T-helper 2 cell (primary cell): ENCODE measurements at regions not wholly inside any gene's neighbourhood (a gene's known extent, or its start where the extent isn't known, plus 50 kb on each side); places are given as distances from the start of the nearest gene placed in this dataset.
A peak's percentile ranks its signal among the peaks of the same experiment; 100 is the strongest.
"Not testable (repeated sequence)": the region's sequence is repeated elsewhere in the genome, so short reads cannot be mapped to it uniquely, and the experiment has no call there.

Source experiments
- DNase-seq, 5 experiments: peaks; one replicate each; pipeline versions ENCODE4 v3.0.0 to v3.0.0-alpha.2; 2012 to 2022

DNA sequence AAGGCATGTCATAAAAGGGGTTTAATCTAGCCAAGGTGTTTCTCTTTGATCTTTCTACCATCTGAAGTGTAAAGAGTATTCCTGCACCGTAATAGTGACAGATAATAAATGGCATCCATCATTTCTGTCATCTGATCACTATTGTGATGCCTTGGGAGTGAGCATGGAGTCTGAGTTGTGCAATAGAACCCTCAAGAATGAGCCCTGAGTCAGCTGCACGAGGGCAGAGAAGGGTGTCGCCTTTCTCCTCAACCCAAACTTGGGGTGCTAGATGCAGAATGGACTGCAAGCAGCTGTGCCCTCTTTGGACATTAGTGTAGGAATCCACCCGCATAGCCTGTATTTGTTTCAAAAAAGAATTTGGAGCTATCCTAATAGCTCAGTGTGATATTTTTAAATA, 115.2 kb downstream of the ZNF37A start:
- no peak for DNase-seq

DNA sequence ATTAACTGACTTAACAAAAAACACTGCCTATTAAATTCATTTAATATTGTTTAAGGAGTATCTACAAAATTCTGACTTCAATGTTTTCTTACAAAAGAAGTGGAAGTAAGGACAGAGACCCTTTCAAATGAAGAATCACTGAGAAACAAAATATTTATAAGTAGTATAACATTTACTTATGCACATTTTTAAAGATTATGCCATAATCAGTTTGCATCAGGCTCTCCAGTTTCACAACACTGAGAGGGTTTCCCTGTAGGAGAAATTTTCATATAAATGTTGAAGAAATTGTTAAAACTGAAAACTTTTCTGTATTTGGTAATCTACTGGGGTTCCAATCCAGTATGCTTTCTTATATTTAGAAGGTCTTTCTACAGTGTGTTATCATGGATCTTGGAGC, 115.6 kb downstream of the ZNF37A start:
- not testable (repeated sequence) for DNase-seq

DNA sequence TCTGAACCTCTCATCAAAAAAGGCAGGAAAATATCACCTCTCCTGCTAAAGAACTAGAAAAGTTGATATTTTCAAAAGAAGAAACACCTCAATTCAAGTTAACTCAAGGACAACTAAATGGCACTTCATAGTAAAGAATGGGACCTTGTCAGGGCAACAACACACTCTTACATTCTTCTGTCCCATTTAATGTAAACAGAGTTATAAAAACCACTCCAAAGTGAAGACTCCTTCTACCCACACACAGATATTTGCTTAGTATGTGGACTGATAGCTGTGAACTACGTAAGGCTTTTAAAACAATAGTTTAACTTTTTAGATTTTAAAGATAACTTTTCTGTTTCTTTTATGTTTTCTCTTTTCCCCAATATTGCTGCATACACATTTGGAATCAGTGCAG, 118.3 kb downstream of the ZNF37A start:
- no peak for DNase-seq

DNA sequence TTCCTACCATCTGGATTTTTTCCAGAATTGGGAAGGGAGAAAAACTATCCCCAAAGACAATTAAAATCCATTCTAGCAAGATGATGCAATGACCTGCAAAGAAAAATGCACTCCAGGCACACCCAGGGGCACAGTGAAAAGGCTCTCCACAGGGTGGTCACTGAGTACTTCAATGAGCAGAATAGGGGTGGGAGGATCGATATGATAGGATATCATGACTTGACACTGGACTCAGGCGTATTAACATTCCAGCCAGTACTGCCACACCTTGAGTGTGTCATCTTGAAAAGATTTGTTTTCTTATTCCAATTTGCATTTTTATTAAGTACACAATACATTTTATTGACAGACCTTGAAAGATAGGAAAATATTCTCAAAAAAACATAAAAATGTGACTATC, 132.2 kb downstream of the ZNF37A start:
- no peak for DNase-seq

DNA sequence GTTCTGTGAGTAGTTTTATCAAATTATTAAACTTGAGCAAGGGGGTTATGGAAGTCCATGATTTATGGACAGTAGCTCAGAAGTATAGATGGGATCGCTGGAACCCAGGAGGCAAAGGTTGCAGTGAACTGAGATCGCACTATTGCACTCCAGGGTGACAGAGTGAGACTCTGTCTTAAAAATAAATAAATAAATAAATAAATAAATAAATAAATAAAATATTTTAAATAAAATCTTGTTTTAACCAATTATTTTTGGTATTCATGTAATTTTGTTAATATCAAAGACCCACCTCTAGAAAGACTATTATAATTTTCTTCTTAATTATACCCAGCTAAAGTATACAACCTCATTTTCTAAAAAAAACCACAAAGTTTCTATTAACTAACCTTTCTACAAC, 134.3 kb downstream of the ZNF37A start:
- DNase-seq: no peak

DNA sequence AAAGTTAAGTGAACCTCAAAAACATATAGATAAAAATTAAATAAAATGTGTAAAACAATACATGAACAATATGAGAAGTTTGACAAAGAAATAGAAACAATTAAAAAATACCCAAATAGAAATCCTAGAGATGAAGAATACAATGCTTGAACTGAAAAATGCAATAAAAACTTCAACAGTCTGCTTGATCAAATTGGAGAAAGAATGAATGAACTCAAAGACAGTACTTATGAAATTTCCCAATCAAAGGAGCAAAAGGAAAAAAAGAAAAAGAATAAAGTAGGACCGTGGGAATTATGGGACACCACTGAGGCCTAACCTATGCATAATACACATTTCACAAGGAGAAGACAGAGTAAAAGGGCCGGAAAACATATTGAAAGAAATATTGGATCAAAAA, 144.3 kb downstream of the ZNF37A start:
- DNase-seq: not testable (repeated sequence)

DNA sequence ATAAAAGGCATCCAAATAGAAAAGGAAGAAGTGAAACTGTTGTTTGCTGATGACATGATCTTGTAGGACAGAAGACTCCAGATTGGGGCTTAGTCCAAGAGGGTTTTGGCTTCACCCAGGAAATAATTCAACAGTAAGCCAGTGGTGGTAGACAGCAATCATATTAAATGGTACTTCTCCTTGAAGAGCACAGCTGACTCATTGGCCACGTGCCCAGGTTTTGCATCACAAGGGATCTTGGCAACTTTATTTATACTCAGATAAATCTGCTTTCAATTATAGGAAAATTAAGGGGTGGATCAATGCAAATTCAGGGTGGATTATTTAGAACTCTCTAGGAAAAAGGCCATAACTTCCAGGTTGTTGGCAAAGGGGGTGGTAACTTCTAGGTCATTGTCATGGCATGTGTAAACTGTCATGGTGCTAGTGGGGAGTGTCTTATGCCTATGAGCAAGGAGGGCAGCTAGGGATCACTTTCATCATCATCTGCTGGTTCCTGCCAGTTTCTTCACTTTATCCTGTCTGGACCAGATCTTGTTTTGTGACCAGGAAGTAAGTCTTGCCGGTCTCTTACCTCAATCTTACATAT, 148.0 kb downstream of the ZNF37A start:
- not testable (repeated sequence) for DNase-seq

DNA sequence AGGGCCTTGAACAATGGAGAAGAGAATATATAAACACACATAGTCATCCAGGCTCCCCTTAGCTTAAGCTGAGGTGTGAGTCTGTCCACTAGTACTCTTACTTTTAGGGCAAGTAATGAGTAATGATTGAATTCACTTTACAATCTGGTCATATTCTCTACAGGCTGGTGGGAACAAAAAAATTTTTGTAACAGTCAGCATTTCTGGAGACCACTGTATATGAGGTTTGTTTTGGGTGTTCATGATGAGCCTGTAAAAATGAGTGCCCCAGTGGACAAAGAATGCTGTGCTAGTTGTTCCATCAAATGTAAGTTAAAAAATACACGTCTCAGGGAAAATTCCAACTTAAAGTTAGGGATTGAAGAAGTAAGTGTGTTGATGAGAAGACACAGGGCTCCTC, 154.0 kb downstream of the ZNF37A start:
- DNase-seq: not testable (repeated sequence)

DNA sequence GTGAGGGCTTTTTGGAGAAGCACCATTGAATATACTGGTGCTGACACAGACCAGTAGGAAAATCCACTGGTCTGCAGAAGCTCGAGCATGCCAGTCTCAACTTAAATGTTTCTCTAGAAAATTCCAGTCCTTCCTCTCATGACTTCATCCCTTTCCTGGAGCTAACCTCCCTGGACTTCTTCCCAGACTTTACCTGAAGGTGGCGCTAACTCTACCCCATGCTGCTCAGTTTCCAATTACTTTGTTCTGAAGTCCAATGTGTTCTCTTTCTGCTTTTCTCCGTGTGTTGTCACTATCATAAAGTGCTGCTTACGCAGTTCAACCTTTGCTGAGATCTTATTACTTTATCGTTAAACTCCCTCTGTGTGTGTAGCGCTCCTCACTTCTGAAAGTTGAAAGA, 158.4 kb downstream of the ZNF37A start:
- DNase-seq: not testable (repeated sequence)

DNA sequence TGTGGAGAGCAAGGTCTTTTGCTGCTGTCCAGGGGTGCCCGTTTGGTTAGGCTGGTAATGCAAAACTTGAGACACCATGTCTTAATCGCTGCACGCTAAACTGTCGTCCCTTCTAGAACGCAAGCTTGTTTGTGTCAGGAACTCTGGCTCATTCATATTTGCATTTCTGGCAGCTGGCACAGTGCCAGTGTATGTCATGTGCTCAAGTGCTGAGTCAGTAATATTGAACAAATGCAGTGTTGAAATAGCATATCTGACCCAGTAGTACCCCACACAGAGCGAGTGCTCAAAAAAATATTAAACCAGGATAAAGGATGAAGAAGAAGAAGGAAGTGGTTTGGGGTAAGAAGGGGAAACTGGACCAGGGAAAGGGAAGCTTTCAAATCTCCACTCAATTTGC, 173.4 kb downstream of the ZNF37A start:
- DNase-seq: not testable (repeated sequence)

DNA sequence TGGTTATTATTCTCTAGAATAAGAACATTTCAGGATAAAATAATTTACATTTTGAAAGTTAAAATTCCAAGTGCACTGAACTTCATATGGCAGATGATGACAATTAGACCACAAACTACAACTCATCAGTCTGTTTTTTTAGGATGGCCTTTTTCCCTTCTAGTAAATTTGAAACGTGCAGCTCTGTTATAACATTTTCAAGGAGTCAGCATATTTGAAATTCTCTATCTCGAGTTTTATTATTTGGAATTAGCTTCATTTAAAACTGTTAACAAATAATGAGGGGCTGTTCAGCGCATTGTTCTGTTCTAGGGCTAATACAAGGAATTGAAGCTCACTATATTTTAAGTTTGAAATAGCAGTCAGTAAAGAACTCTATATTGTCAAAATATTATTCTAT, 176.9 kb downstream of the ZNF37A start:
- not testable (repeated sequence) for DNase-seq

DNA sequence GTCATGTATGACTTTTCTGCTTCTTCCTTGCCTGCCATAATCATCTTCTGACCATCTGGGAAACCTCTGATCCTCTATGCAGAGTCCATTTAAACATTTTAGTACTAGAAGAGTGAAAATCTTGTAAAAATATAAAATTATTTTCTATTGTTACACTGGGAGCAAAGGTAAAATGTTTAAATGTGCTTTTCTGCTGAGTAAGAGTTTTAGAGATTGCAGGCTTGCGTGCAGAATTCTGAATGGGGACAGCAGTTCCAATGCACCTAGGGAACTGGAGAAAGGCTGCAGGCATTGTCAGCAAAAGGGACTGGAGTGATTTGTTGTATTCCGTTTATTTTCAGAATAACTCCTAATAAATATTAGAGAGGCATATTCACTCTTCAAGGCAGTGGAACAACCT, 180.7 kb downstream of the ZNF37A start:
- not testable (repeated sequence) for DNase-seq

DNA sequence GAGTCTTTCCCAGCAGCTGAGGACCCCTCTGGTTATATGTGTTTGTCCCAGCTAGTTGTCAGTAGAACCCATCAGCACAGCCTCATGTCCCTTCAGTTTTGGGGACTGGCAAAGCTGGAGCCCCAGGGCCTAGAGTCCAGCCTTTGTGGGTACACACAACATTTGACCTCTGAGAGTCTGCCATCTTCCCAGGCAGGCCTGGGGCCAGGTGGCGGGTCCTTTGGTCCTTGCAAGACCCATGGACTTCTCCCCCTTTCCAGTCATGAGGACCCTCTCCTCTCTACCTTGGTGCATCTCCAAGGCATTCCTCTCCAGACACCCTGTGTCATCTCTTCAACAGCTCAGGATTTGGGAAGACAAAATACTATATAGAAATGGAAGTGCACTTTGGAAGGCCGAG, 198.4 kb downstream of the ZNF37A start:
- not testable (repeated sequence) for DNase-seq

DNA sequence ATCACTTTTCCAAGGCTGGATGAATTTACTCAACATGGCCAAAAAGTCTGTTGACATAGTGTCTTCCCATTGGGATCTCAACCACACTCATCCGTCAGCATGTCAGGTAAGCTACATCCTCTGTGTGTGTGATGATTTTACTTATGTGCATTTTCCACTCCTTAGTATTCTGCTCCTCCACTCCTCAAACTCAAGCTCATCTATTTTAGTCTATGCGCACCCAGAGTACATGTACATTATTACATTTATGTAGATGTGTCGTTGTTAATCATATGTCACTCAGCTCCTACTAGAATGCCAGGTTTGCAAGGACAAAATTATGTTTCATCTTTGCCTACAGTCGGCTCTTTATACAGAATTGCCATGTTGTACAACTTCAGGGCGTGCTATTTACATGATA, 216.0 kb downstream of the ZNF37A start:
- DNase-seq: not testable (repeated sequence)

DNA sequence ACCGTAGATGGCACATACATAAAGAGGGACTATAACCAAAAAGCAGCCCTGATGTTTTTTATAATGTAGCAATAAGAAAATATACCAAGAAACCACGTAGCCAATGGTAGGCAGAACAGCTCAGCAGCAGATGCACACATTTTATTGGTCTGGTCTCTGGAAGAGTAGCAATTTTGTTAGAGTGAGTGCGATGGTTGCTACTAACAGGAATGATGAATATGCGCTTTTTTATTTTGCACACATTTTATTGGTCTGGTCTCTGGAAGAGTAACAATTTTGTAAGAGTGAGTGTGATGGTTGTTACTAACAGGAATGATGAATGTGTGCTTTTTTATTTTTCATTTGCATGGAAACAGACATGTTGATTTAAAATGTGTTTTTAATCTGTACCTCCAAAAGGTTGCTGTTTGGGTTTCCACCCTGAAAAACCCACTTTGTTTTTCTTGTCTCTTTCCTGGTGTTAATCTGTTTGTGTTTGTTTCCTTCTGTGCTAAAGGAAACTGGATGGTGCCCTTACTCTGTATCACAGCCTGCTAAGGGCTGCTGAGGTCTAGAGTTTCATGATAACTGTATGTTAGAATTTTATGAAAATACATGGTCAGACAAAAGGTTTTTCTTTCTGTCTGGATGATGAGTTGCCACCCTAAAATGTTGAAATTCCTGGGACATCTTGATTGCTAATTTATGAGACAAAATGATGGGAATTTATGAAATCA, 221.1 kb downstream of the ZNF37A start:
- not testable (repeated sequence) for DNase-seq

DNA sequence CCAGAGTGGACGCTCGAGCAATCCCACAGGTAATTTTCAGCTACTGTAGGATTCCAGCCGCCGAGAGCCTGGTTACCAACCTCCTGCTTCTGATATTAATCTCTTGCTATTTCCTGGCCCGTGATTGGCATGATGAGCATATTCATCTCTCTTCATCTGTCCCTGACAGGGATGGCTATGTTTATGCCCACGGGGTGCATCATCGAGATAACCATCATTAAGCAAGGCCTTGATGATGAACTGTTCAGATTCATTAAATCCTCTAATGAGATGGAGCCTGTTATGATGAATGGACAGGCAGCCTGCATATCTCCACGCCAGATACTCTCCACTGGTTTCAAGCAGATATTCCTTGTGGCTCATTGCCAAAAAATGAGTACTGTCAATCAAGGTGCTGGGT, 227.3 kb downstream of the ZNF37A start:
- DNase-seq: not testable (repeated sequence)

DNA sequence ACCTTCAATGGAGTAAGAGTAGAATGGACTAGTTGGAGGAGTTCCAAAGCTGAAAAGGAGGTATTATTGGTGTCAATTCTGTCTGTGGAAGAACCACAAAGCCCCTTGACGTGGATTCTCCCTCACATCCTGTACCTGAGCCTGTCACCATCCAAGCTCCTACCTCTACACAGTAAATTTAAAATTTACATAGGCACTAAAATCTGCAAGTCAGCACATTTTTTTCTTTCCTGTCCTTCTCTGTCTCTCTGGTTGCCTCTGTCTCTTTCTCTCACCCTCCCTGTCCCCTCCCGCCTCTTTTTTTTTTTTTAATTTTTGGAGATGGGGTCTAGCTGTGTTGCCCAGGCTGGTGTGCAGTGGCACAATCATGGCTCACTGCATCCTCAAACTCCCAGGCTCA, 236.2 kb downstream of the ZNF37A start:
- not testable (repeated sequence) for DNase-seq

DNA sequence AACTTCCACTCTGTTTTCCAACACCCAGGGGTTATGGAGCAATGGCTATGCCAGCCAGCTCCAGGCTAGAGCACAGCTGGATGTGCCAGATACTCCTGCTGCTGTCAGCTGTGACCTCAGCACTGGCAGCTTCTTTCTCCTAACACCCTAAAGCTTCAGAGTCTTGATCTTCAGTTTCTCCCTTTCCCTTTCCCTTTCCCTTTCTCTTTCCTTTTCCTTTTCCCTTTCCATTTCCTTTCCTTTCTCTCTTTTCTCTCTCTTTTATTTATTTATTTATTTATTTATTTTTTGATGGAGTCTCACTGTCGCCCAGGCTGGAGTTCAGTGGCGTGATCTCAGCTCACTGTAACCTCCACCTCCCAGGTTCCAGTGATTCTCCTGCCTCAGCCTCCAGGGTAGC, 237.0 kb downstream of the ZNF37A start:
- not testable (repeated sequence) for DNase-seq

DNA sequence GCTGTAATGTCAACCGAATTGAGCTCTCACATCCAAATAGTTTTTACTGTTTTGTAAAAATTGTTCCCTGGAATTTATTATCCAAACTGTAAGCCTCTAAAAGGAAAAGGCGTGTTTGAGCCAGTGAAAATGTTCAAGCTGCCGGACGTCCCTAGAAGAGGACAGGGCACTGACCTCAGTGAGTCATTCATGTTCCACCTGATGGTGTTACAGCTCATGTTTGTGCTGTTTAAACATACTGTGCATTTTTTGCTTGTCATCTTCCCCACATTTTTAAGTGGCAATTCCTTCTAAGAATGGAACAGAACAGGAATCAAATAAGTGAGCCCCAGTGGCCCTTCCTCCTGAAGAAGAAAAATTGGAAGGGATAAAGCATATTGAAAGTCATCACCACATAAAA, 239.6 kb downstream of the ZNF37A start:
- not testable (repeated sequence) for DNase-seq

DNA sequence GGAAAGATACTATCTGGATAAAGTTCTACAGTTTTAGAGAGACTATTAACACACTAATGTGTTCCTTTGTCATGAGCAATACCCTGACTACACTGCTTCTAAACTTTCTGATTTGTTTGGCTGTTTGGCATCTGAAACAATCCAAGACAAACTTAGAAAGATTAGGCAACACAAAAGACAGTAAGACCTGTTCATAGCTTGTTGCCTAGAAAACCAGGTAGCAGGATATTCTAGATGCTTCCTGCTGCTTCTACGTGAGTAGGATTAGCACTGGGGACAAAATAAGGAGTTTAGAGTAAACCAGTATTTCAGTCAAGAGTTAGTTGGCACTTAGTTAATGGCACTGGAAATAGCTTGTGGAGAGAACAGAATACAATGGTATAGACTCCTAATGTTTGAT, 256.5 kb downstream of the ZNF37A start:
- DNase-seq: not testable (repeated sequence)

DNA sequence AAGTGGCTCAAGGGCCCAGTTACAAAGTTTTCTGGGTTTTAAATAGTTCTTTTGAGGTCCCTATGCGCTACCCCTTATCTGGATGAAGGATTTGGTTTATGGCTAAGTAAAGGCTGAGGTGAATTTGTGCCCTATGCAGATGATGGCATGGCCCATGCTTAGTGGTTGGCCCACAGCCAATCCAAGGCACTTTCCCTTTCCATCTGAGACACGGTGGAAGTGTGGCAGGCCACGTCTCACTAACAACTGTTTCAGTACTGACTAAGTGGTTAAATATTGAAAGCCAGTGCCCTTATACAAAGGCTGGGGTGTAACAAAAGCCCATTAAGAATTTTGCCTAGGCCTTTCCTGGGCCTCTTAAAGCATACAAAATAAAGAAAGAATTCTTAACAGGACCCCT, 260.3 kb downstream of the ZNF37A start:
- peak in 1 of 5 experiments; percentile 27 for DNase-seq

DNA sequence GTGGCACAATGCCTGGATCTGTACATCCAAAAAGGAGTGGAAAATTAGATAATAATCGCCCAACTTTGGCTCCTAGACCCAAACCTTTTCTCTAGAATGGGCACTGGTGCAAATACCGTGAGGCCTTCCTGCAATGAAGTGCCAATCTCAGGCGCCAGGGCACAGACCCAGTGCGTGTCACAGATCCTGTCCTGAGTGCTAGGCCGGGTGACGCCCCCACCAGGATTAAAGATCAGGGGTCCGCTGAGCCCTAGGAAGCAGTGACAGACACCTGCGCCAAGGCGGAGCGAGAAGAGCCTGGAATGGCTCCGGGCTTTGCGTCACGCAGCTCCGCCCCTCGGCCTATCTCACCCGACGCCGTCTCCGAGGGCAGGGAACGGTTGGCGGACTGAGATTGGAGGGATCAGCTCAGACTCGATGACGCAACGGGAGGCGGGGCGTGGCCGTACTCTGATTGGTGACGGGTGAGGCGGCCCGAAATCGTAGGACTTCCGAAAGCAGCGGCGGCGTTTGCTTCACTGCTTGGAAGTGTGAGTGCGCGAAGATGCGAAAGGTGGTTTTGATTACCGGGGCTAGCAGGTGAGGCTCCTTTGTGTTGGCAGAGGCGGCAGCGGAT, 261.9 kb downstream of the ZNF37A start:
- peak; percentile 50 to 86 (median 77) for DNase-seq

DNA sequence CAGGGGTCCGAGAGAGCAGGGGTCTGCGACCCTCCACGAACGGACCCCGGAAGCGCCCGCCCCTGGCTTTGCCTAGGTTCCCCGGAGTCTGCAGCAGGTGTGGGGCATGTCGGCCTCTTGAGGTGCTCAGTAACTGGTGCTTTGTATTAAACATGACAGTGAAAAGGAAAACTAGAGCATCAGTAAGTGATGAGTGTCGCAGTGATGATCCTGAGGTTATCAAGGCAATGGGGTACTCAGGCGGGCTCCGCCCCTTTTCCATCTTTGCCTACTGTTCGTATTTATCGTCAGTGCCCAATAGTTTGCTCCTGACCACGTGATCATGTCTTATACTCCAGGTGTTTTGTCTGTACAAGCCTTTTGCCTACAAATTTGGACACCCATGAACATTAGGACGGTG, 262.4 kb downstream of the ZNF37A start:
- peak in 1 of 5 experiments; percentile 22 for DNase-seq

DNA sequence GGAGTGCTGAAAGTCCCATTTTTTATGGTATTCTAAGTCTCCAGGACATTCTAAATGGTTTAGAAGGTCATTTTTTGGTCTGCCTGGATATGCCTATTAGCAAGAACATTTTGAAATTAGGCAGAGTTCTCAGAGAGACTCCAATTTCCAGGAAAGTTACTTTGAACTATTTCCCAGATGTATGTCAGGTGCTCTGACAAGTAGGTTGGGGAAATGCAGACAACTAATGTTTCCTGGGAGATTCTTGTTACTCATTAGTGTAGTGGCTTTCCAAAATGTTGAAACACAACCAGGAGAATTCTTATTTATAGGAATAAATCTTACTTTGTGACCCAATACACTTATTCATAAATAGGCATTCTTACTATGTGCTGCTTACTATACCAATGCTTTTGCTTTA, 268.4 kb downstream of the ZNF37A start:
- not testable (repeated sequence) for DNase-seq
